Loucy (cell line): ENCODE measurements at regions not wholly inside any gene's neighbourhood (a gene's known extent, or its start where the extent isn't known, plus 50 kb on each side); places are given as distances from the start of the nearest gene placed in this dataset.

Experiments
- H2AFZ ChIP-seq: fragments of 200-600 bp; sonication (generic); 2 replicates; pipeline ENCODE4 v1.6.0; 2016; ENCODE audit warnings: antibody characterized with exemption, mild to moderate bottlenecking, low read length, moderate library complexity
- H3F3A ChIP-seq: fragments of 200-600 bp; 2 replicates; pipeline ENCODE4 v1.6.0; 2016; ENCODE audit warnings: antibody characterized with exemption, low read depth, mild to moderate bottlenecking
- H3K27me3 ChIP-seq: fragments of 200-600 bp; sonication (generic); 2 replicates; pipeline ENCODE4 v1.6.1; 2014; ENCODE audit warnings: low read length, mild to moderate bottlenecking; ENCODE audit not compliant: insufficient read depth, poor library complexity, severe bottlenecking
- H3K36me3 ChIP-seq: fragments of 200-600 bp; sonication (generic); 2 replicates; pipeline ENCODE4 v1.6.1; 2016; ENCODE audit warnings: low read length; ENCODE audit not compliant: insufficient read depth
- H3K4me1 ChIP-seq: fragments of 200-600 bp; sonication (generic); 2 replicates; pipeline ENCODE4 v1.5.1; 2014; ENCODE audit warnings: low read length, mild to moderate bottlenecking; ENCODE audit not compliant: insufficient read depth, poor library complexity, severe bottlenecking
- H3K4me2 ChIP-seq: fragments of 200-600 bp; sonication (generic); 2 replicates; pipeline ENCODE4 v1.6.0; 2014; ENCODE audit warnings: antibody characterized with exemption, low read length, low read depth, mild to moderate bottlenecking; ENCODE audit not compliant: poor library complexity, severe bottlenecking
- H3K4me3 ChIP-seq: fragments of 200-600 bp; sonication (generic); 2 replicates; pipeline ENCODE4 v1.5.1; 2014; ENCODE audit warnings: low read length, mild to moderate bottlenecking, mixed read lengths; ENCODE audit not compliant: poor library complexity, severe bottlenecking
- H3K79me2 ChIP-seq: fragments of 200-600 bp; sonication (generic); 2 replicates; pipeline ENCODE4 v1.6.1; 2014; ENCODE audit warnings: low read length; ENCODE audit not compliant: insufficient read depth
- H3K9ac ChIP-seq: fragments of 200-600 bp; sonication (generic); 2 replicates; pipeline ENCODE4 v1.6.0; 2014; ENCODE audit warnings: mild to moderate bottlenecking, low read depth, low read length, moderate library complexity; ENCODE audit not compliant: poor library complexity, severe bottlenecking
- H3K9me2 ChIP-seq: fragments of 200-600 bp; sonication (generic); replicated peaks from 2 replicates; pipeline ENCODE4 v1.6.1; 2016; ENCODE audit warnings: low read depth, low read length, mixed read lengths
- H3K9me3 ChIP-seq: fragments of 200-600 bp; sonication (generic); 2 replicates; pipeline ENCODE4 v1.6.1; 2014; ENCODE audit warnings: mild to moderate bottlenecking, antibody characterized with exemption, low read length, low read depth; ENCODE audit not compliant: insufficient read depth
- H4K20me1 ChIP-seq: fragments of 200-600 bp; sonication (generic); 2 replicates; pipeline ENCODE4 v1.6.0; 2014; ENCODE audit warnings: antibody characterized with exemption, low read length, mild to moderate bottlenecking; ENCODE audit not compliant: insufficient read depth, poor library complexity, severe bottlenecking
- EZH2phosphoT487 ChIP-seq: fragments of 200-600 bp; IDR thresholded peaks from 2 replicates; pipeline ENCODE4 v1.6.1; 2018; ENCODE audit warnings: antibody characterized with exemption, mild to moderate bottlenecking, moderate library complexity, borderline replicate concordance
- TF ChIP-seq, protein P1 (sequence below): fragments of 200-600 bp; sonication (generic); conservative IDR thresholded peaks from 2 replicates; pipeline ENCODE4 v1.5.1; 2014; ENCODE audit warnings: mild to moderate bottlenecking, antibody characterized with exemption, low read length

DNA sequence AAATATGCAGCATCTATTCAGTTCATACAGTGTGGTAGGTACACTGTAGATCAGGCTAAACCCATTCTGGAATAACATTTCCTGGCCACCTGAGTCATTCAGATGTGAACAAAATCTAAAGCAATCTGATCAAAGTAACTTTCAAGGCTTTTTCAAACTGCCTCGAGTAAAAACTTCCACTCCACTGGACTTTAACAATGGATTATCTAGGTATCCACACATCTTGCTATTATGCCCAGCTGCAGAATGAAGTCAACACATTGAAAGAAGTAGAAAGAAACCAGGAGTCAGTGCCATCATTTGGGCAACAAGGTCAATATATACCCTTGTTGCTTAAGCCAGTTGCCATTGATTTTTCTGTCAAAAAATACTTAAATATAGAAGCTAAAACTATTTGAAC, 1352.6 kb upstream of the NUDT12 start:
- Histone ChIP-seq H3K4me3 (no peak overlapping the region), H3F3A (no peaks in the 10 kb centered on the region), H3K9me2 (no peaks in the 10 kb centered on the region), H4K20me1 (no peaks in the 10 kb centered on the region), H3K4me1 (no peaks in the 10 kb centered on the region), H3K9ac (no peak overlapping the region), H3K36me3 (no peaks in the 10 kb centered on the region), H3K27me3 (no peaks in the 10 kb centered on the region), H3K79me2 (no peaks in the 10 kb centered on the region), H3K9me3 (no peaks in the 10 kb centered on the region), H3K4me2 (no peak overlapping the region), H2AFZ (no peak overlapping the region)
- TF ChIP-seq, protein P1, sequence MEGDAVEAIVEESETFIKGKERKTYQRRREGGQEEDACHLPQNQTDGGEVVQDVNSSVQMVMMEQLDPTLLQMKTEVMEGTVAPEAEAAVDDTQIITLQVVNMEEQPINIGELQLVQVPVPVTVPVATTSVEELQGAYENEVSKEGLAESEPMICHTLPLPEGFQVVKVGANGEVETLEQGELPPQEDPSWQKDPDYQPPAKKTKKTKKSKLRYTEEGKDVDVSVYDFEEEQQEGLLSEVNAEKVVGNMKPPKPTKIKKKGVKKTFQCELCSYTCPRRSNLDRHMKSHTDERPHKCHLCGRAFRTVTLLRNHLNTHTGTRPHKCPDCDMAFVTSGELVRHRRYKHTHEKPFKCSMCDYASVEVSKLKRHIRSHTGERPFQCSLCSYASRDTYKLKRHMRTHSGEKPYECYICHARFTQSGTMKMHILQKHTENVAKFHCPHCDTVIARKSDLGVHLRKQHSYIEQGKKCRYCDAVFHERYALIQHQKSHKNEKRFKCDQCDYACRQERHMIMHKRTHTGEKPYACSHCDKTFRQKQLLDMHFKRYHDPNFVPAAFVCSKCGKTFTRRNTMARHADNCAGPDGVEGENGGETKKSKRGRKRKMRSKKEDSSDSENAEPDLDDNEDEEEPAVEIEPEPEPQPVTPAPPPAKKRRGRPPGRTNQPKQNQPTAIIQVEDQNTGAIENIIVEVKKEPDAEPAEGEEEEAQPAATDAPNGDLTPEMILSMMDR = no peak
- no peak for TF ChIP-seq EZH2phosphoT487

- Histone ChIP-seq H3K79me2 (no peaks in the 10 kb centered on the region), H4K20me1 (no peaks in the 10 kb centered on the region), H3K9me2 (no peaks in the 10 kb centered on the region), H3K36me3 (no peaks in the 10 kb centered on the region), H2AFZ (no peak overlapping the region), H3K4me3 (no peak overlapping the region), H3K9me3 (no peaks in the 10 kb centered on the region), H3K27me3 (no peaks in the 10 kb centered on the region), H3F3A (no peaks in the 10 kb centered on the region), H3K4me1 (no peaks in the 10 kb centered on the region), H3K9ac (no peak overlapping the region), H3K4me2 (no peak overlapping the region)
- TF ChIP-seq EZH2phosphoT487 = no peak
Measured at GRCh38 chr5:104914536-104915070, 1352.0 kb upstream of the NUDT12 start.

DNA sequence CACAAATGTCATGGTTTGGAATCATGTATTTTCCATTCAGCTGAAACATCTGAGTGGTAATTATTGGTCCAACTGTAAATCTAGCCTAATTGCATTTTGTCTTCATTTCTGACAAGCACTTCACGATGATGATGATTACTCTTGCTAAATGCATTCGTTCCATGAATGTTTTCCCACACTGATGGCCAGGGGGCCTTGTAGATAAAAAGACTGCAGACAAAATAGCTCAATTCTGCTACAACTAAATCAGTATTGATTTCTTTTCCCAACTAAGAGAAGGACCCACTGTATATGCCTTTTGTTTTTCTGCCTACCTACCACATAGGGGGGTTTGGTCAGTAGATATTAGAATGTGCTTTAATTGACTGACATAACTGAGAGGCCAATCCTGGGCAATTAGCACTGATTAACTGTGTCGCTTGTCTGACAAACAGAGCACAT, 1351.3 kb upstream of the NUDT12 start:
- no peaks in the 10 kb centered on the region for H3F3A ChIP-seq
- TF ChIP-seq EZH2phosphoT487 = no peak
- TF ChIP-seq, protein P1 = no peak
- no peaks in the 10 kb centered on the region for H3K27me3 ChIP-seq
- no peaks in the 10 kb centered on the region for H3K36me3 ChIP-seq
- H3K9ac ChIP-seq = no peak overlapping the region
- H3K4me2 ChIP-seq = no peak overlapping the region
- H3K79me2 ChIP-seq = no peaks in the 10 kb centered on the region
- no peaks in the 10 kb centered on the region for H3K4me1 ChIP-seq
- no peaks in the 10 kb centered on the region for H3K9me2 ChIP-seq
- no peaks in the 10 kb centered on the region for H3K9me3 ChIP-seq
- H4K20me1 ChIP-seq = no peaks in the 10 kb centered on the region
- no peak overlapping the region for H3K4me3 ChIP-seq
- H2AFZ ChIP-seq = no peak overlapping the region

DNA sequence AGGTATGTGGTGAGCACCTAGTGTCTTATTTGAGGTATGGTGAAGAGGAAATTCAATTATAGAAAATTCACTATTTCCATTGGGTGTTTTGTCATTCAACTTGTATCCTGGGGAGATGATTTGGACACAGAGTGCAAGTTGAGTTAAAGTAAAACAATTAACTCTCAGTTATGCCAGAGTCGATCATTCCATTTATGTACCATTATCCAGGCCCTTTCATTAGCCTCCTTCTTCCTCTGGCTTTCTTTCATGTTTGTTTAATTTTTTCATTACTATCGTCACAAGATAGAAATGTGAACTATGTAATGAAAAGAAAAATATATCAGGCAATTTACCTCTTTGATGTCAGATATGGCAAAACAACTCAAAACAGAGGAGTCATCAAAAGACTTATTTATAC, 1347.2 kb upstream of the NUDT12 start:
- Histone ChIP-seq H3K36me3 (no peaks in the 10 kb centered on the region), H3K9ac (no peak overlapping the region), H3K4me2 (no peak overlapping the region), H2AFZ (no peak overlapping the region), H3K4me1 (no peaks in the 10 kb centered on the region), H3K79me2 (no peaks in the 10 kb centered on the region), H3K4me3 (no peak overlapping the region), H4K20me1 (no peaks in the 10 kb centered on the region), H3K9me3 (no peaks in the 10 kb centered on the region), H3K9me2 (no peaks in the 10 kb centered on the region), H3F3A (no peaks in the 10 kb centered on the region), H3K27me3 (no peaks in the 10 kb centered on the region)
- no peak for TF ChIP-seq EZH2phosphoT487
- TF ChIP-seq, protein P1 = no peak
